ENCODE measurements at regions not wholly inside any gene's neighbourhood (a gene's known extent, or its start where the extent isn't known, plus 50 kb on each side); places are given as distances from the start of the nearest gene placed in this dataset.

GRCh38 chr12:47577206-47577989, 128.4 kb downstream of the RPAP3 start:
- TF ChIP-seq EZH2 (IDR thresholded peaks at IDR 0.05; ENCODE audit: insufficient read depth, poor library complexity, severe bottlenecking) (no peak), EZH2phosphoT487 (IDR thresholded peaks at IDR 0.05; ENCODE audit: insufficient read depth, low read depth) (no peak)
